HG02759 (cell line): ENCODE measurements at regions not wholly inside any gene's neighbourhood (a gene's known extent, or its start where the extent isn't known, plus 50 kb on each side); places are given as distances from the start of the nearest gene placed in this dataset.
"Not testable (repeated sequence)": the region's sequence is repeated elsewhere in the genome, so short reads cannot be mapped to it uniquely, and the experiment has no call there.

ENCODE experiments used
- ATAC-seq: cut with Tn5 transposase; IDR thresholded peaks from one replicate; pipeline ENCODE4 v1.9.1; 2021; ENCODE audit warnings: mild to moderate bottlenecking, moderate library complexity; ENCODE audit not compliant: unreplicated experiment

- no peak for ATAC-seq
Measured at GRCh38 chr1:213415691-213416380, 364.8 kb downstream of the RPS6KC1 start.

DNA sequence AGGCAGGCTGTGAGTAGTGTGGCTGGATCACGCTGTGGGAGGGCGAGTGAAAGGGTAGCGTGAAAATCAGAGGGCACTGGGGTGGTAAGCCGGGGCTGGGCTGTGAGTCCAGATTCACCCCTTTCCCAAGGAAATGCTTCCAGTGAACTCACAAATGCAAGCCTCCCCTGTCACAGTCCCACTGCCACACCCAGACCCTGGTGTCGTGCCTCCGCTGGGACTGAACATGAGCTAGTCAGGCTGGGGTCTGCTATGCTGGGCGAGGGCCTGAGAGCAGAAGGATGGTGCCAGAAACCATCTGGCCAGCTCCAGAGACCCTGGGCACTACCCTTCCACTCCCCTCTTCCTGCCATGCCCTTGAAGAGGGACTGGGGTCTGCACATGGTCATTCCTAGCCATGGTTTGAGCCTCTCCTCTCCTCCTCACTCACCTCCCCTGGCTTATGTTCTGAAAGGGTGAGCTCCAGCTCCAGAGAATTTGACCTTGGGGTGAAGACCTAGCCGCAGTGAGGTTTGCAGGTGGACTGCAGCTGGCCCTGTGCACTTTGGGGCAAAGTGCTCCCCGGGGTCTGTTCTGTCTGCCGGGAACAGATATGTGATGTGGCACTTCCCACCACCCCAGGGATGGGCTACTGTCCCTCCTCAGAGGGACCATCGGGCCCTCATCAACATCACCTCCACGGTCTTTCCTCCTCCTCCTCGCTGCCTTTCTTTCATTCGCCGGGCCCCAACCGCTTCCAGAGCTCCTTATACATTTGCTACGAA, 365.6 kb downstream of the RPS6KC1 start:
- ATAC-seq, result no peak

DNA sequence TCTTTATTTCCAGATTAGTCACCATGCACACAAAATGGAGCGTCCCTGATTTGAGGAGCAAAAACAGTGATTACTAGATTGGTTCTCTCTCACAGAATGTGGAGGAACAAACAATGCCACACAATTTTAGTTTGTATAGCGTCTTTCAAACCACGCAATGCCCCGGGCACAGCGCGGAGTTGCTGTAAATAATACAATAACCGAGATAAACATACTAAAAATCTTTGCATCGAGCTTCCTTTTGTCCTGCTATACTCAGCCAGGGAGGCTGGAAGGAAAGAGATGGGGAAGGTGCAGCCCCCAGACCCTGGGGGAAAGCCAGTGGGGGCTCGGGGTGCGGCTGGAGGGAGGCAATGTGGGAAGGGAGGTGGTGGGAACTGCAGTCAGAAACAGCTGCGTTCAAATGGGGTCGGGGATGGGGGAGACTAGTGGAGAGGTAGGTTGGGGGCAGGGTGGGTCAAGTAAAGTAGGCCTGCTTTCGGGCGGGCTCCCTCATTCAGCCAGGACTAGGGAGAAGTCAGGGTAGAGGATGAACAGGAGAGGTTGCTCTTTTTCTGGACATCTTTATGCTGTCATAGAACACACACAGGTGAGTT, 366.3 kb downstream of the RPS6KC1 start:
- no peak for ATAC-seq

DNA sequence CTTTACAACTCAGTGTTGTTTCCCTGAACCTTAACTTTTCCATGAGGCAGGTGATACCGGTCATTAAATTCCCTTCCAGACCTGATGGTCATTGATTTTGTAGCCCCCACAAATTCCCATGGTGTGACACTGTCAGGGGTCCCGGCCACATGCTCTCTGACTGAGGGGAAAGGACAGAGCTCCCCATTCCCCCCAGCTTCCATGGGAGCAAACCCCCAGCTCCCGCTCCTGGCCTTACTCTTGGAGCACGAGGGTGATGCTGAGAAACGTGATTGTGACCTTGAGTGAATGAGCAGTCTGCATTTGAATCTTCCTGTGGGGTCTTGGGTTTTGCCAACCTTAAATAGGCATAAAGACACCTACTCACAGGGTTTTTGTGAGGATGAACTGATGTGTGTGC, 366.8 kb downstream of the RPS6KC1 start:
- no peak for ATAC-seq

- no peak for ATAC-seq
Measured at GRCh38 chr1:213418268-213419071, 367.4 kb downstream of the RPS6KC1 start.

- ATAC-seq, result no peak
Measured at GRCh38 chr1:213419401-213420030, 368.5 kb downstream of the RPS6KC1 start.

DNA sequence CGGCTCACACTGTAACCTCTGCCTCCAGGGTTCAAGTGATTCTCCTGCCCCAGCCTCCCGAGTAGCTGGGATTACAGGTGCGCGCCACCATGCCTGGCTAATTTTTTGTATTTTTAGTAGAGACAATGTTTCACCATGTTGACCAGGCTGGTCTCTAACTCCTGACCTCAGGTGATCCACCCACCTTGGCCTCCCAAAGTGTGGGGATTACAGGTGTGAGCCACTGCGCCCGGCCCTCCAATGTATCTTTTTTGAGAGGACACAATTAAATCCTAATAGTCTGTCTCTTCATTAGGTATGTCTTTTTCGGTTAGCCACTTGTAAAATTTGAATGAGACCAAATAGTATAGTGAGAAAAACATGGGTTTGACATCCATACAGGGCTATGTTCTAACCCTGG, 370.1 kb downstream of the RPS6KC1 start:
- ATAC-seq, result not testable (repeated sequence)

- no peak for ATAC-seq
Measured at GRCh38 chr1:213423041-213423440, 372.0 kb downstream of the RPS6KC1 start.

DNA sequence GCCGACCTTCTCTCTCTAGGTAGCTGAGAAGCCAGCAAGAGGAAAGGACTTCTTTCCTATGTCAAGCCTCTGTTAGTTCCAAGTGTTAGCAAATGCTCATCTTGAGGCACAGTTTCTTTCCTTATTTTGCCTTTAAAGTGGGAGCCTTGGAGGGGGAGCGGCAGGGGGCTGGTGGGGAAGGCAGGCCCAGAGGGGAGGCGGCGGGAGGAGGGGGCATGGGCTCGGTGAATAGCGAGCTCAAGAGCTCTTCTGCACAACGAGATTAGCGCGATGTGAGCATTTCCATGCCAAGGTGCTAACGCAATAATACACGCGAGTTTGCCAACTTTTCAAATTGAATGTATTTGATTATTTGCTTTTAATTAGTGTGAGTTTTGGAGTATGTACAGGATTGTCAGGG, 372.6 kb downstream of the RPS6KC1 start:
- no peak for ATAC-seq

DNA sequence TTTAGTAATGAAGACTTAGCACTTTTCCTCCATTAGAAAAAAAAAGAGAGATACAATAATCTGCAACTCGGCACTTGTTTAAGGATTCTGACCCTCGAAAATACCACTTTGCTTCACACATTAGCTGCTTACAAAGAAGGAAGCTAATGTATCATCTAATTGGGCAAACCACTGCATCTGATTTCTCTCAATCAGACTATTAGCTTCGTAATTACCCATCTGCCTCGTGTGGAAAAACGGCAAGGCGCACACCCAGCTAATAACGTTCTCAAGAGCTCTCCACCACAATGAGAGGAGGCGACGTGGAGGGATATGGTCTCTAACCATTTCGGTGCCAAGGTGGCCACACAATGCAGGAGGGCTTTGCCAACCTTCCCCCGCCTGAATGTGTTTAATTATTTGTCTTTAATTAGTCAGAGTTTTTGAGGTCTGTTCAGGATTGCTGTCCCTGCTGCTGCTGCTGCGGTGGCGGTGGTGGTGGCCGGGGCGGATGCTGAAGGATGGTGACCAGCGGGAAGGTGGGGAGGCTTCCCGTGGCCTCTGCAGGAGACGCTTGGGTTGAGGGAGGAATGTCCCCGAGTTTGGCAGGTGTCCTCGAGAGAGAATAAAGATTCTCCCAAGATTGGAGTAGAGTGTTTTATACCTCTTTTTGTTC, 374.5 kb downstream of the RPS6KC1 start:
- no peak for ATAC-seq

GRCh38 chr1:213429642-213430041, 378.6 kb downstream of the RPS6KC1 start:
- no peak for ATAC-seq

DNA sequence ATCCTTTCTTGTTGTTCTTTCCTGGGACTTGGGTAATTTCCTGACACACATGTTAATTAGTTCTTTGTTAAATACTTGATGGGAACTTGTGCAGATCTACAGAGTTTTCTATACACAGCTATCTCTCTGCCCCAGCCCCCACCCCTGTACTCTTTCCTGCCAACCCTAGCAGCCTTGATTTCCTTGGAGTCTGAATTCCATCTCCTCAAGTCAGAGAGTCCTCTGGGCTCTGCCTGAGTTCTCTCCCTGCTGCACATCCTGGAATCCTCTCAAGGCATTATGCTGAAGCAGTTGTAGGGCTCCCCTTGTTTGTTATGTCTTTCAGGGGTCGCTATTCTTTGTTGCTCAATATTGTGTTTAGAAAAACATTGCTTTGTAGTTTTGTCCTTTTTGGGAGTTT, 384.7 kb downstream of the RPS6KC1 start:
- no peak for ATAC-seq

DNA sequence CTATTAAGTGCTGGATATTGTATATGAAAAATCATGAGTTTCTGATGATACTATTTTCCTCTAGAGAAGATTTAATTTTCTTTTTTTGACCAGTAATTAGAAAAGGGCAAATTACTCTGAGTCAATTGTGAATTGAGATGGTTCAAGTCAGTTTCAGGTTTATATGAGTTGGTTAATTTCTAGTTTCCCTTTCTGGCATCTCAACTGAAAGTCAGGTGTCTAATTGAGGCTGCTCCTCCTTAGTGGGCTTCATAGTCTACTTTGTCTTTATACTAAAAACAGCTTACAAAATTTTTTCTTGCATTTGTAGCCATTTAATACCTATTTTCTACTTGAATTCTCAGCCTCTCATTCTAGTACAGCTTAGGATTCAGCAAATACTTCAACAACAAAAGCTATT, 387.3 kb downstream of the RPS6KC1 start:
- no peak for ATAC-seq

DNA sequence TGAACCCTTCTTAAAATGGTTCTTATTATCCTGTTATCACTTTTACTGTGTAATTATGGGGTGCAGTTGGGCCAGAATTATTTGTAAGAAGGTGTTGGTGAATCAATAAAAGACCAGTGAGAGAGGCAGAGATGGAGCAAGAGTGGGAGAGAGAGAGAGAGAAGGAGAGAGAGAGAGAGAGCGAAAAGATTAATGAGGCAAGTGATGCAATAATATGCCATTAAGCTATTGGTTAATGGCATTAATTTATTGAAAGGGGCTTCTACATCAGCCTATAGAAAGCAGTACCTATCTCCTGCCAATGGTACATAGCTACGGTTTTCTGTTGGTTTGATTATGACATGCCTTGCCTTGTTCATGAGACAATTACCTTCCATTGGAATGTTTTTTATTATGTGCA, 388.7 kb downstream of the RPS6KC1 start:
- ATAC-seq, result no peak

DNA sequence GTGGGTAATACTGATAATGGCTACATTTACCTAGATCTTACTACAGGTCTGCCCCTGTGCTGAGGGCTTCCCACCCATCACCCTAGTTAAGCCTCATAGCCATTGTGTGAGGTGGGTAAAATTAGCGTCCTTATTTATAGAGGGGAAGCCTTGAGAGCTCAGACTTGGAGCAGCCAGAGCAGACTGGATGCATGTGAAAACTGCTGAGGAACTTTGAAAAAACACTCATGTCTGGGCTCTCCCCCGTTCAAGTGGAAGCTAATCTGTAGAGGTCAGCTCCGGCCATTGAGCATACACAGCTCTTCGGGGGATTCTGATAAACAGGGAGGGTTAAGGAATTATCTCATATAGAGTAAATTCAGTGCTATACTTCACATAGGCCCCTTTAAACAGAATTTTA, 389.7 kb downstream of the RPS6KC1 start:
- no peak for ATAC-seq

GRCh38 chr1:213443415-213443814, 392.4 kb downstream of the RPS6KC1 start:
- no peak for ATAC-seq

DNA sequence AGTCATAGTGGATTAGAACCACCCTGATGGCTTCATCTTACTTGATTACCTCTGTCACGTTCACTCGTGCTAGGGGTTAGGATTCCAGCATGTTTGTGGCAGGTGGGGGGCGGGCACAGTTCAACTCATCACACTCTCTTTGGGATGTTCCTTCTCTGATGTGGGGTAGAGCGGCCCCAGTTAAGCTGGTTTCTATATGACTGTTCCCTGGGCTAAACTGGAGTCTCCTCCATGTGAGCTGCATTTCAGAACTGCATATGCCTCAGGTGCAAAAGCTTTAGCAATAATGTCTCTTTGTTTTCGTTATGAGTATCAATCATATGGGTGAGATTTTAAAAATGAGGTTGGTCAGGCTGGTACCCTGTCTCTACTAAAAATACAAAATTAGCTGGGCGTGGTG, 393.2 kb downstream of the RPS6KC1 start:
- no peak for ATAC-seq

DNA sequence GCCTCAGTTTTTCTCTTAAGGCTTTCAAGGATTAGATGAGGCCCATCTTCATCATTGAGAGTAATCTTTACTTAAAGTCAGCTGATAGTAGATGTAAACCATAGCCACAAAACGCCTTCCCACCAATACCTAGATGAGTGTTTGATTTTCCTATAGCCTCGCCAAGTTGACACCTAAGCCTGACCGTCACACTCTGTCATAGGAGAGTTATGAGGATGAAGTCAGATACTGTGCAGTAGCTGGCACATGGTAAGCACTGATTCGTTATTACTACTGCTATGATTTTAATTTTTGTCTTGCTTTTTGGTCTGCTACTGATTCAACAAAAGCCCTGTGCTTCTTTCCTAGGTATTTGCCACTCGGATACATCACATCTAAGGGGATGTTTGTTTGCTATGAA, 395.5 kb downstream of the RPS6KC1 start:
- ATAC-seq, result no peak

DNA sequence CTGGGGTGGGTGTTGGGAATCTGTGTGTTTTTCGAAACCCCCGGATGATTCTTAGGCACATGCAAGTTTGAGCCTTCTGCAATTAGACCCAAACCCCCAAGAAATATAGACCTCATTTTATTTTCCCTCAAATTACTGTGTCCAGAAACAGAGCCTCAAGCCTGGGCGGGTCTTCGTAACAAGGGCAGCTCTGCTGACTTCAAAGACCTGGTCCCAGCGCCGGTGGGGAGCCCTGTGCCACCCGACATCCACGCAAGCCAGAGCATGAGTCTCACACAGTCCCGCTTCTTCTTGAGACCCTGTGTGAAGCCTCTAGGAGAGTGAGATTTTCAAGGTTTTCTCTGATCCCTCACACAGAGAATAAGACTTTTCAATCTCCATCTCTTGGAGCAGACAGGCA, 397.3 kb downstream of the RPS6KC1 start:
- ATAC-seq, result no peak

GRCh38 chr1:213448776-213449175, 397.7 kb downstream of the RPS6KC1 start:
- ATAC-seq, result no peak
